HUES64 (cell line): ENCODE measurements at regions not wholly inside any gene's neighbourhood (a gene's known extent, or its start where the extent isn't known, plus 50 kb on each side); places are given as distances from the start of the nearest gene placed in this dataset.

Source experiments
- H3K27ac ChIP-seq: 2 replicates; pipeline ENCODE4 v1.7.0; 2013; ENCODE audit warnings: low read depth, low read length, inconsistent platforms
- H3K27me3 ChIP-seq: 2 replicates; pipeline ENCODE4 v1.6.1; 2013; ENCODE audit warnings: mild to moderate bottlenecking, low read length; ENCODE audit not compliant: insufficient read depth
- H3K36me3 ChIP-seq: 2 replicates; pipeline ENCODE4 v1.6.1; 2013; ENCODE audit warnings: mild to moderate bottlenecking, low read length; ENCODE audit not compliant: insufficient read depth
- H3K4me1 ChIP-seq: 2 replicates; pipeline ENCODE4 v1.6.1; 2013; ENCODE audit warnings: mild to moderate bottlenecking, low read length, moderate library complexity; ENCODE audit not compliant: insufficient read depth
- H3K4me3 ChIP-seq: 2 replicates; pipeline ENCODE4 v1.5.1; 2013; ENCODE audit warnings: mild to moderate bottlenecking, low read length, moderate library complexity
- H3K9ac ChIP-seq: 2 replicates; pipeline ENCODE4 v1.6.1; 2013; ENCODE audit warnings: mild to moderate bottlenecking, low read depth, low read length
- H3K9me3 ChIP-seq: 2 replicates; pipeline ENCODE4 v1.6.1; 2013; ENCODE audit warnings: low read depth, low read length; ENCODE audit not compliant: insufficient read depth
- WGBS: fragments of 150-250, 120-280 bp; methylation state at CpG from one replicate; pipeline ENCODE4 v1.1.7; 2013; ENCODE audit warnings: missing lambda C conversion rate; 5-methylcytosine and 5-hydroxymethylcytosine counted together

GRCh38 chr6:128827675-128828464, 55.1 kb upstream of the LAMA2 start:
- H3K36me3 ChIP-seq = no peaks in the 10 kb centered on the region
- no peak overlapping the region for H3K9ac ChIP-seq
- H3K9me3 ChIP-seq = peaks cover 13% of the 10 kb centered on the region
- no peak overlapping the region for H3K27ac ChIP-seq
- no peaks in the 10 kb centered on the region for H3K27me3 ChIP-seq
- no peaks in the 10 kb centered on the region for H3K4me1 ChIP-seq
- H3K4me3 ChIP-seq = no peak overlapping the region
- 94% methylated on average over 5 of the region's 5 CpGs for WGBS

- WGBS = 94% methylated on average over 3 of the region's 3 CpGs
- H3K27me3 ChIP-seq = no peaks in the 10 kb centered on the region
- no peaks in the 10 kb centered on the region for H3K36me3 ChIP-seq
- no peak overlapping the region for H3K27ac ChIP-seq
- peaks cover 13% of the 10 kb centered on the region for H3K9me3 ChIP-seq
- H3K4me3 ChIP-seq = no peak overlapping the region
- H3K9ac ChIP-seq = no peak overlapping the region
- no peaks in the 10 kb centered on the region for H3K4me1 ChIP-seq
Measured at GRCh38 chr6:128826606-128827005, 56.3 kb upstream of the LAMA2 start.

- no peaks in the 10 kb centered on the region for H3K9me3 ChIP-seq
- H3K27me3 ChIP-seq = no peaks in the 10 kb centered on the region
- 98% methylated on average over 3 of the region's 3 CpGs for WGBS
- H3K4me1 ChIP-seq = no peaks in the 10 kb centered on the region
- no peak overlapping the region for H3K4me3 ChIP-seq
- no peak overlapping the region for H3K27ac ChIP-seq
- no peak overlapping the region for H3K9ac ChIP-seq
- H3K36me3 ChIP-seq = no peaks in the 10 kb centered on the region
Measured at GRCh38 chr6:128822271-128822670, 60.7 kb upstream of the LAMA2 start.

- 95% methylated on average over 2 of the region's 2 CpGs for WGBS
- Histone ChIP-seq H3K9ac (no peak overlapping the region), H3K9me3 (no peaks in the 10 kb centered on the region), H3K36me3 (no peaks in the 10 kb centered on the region), H3K27ac (no peak overlapping the region), H3K27me3 (no peaks in the 10 kb centered on the region), H3K4me1 (no peaks in the 10 kb centered on the region), H3K4me3 (no peak overlapping the region)
Measured at GRCh38 chr6:128821116-128821515, 61.8 kb upstream of the LAMA2 start.

- Histone ChIP-seq H3K9me3 (no peaks in the 10 kb centered on the region), H3K4me1 (no peaks in the 10 kb centered on the region), H3K27me3 (no peaks in the 10 kb centered on the region), H3K36me3 (no peaks in the 10 kb centered on the region), H3K27ac (no peak overlapping the region), H3K9ac (no peak overlapping the region), H3K4me3 (no peak overlapping the region)
Measured at GRCh38 chr6:128808856-128809255, 74.1 kb upstream of the LAMA2 start.

GRCh38 chr6:128807577-128807976, 75.4 kb upstream of the LAMA2 start:
- H3K4me1 ChIP-seq = no peaks in the 10 kb centered on the region
- no peaks in the 10 kb centered on the region for H3K9me3 ChIP-seq
- H3K4me3 ChIP-seq = no peak overlapping the region
- no peaks in the 10 kb centered on the region for H3K36me3 ChIP-seq
- H3K27ac ChIP-seq = no peak overlapping the region
- no peaks in the 10 kb centered on the region for H3K27me3 ChIP-seq
- 13% methylated on average over 2 of the region's 2 CpGs for whole genome bisulfite sequencing
- H3K9ac ChIP-seq = no peak overlapping the region

- no peaks in the 10 kb centered on the region for H3K36me3 ChIP-seq
- H3K27ac ChIP-seq = no peak overlapping the region
- H3K9ac ChIP-seq = no peak overlapping the region
- no peak overlapping the region for H3K4me3 ChIP-seq
- peaks cover 7% of the 10 kb centered on the region; the same call in 1 of the 2 replicates for H3K9me3 ChIP-seq
- no peaks in the 10 kb centered on the region for H3K4me1 ChIP-seq
- 96% methylated on average over 3 of the region's 3 CpGs for WGBS
- H3K27me3 ChIP-seq = no peaks in the 10 kb centered on the region
Measured at GRCh38 chr6:128806261-128806660, 76.7 kb upstream of the LAMA2 start.

- H3K9me3 ChIP-seq = peaks cover 7% of the 10 kb centered on the region; the same call in 1 of the 2 replicates
- no peak overlapping the region for H3K27ac ChIP-seq
- no peaks in the 10 kb centered on the region for H3K4me1 ChIP-seq
- no peak overlapping the region for H3K4me3 ChIP-seq
- H3K9ac ChIP-seq = no peak overlapping the region
- H3K36me3 ChIP-seq = no peaks in the 10 kb centered on the region
- WGBS = 90% methylated on average over 3 of the region's 3 CpGs
- H3K27me3 ChIP-seq = no peaks in the 10 kb centered on the region
Measured at GRCh38 chr6:128803911-128804310, 79.0 kb upstream of the LAMA2 start.

GRCh38 chr6:128801621-128802020, 81.3 kb upstream of the LAMA2 start:
- no peak overlapping the region for H3K9ac ChIP-seq
- no peaks in the 10 kb centered on the region for H3K4me1 ChIP-seq
- no peak overlapping the region for H3K4me3 ChIP-seq
- peaks cover 7% of the 10 kb centered on the region; the same call in 1 of the 2 replicates for H3K9me3 ChIP-seq
- no peak overlapping the region for H3K27ac ChIP-seq
- no peaks in the 10 kb centered on the region for H3K27me3 ChIP-seq
- no peaks in the 10 kb centered on the region for H3K36me3 ChIP-seq

- H3K27ac ChIP-seq = no peak overlapping the region
- no peaks in the 10 kb centered on the region for H3K36me3 ChIP-seq
- H3K4me3 ChIP-seq = no peak overlapping the region
- H3K27me3 ChIP-seq = no peaks in the 10 kb centered on the region
- no peaks in the 10 kb centered on the region for H3K9me3 ChIP-seq
- peaks cover 11% of the 10 kb centered on the region for H3K4me1 ChIP-seq
- 85% methylated on average over 2 of the region's 3 CpGs for WGBS
- no peak overlapping the region for H3K9ac ChIP-seq
Measured at GRCh38 chr6:128784266-128784665, 98.7 kb upstream of the LAMA2 start.

GRCh38 chr6:128768187-128768586, 114.8 kb upstream of the LAMA2 start:
- Histone ChIP-seq H3K9me3 (peaks cover 8% of the 10 kb centered on the region), H3K9ac (no peak overlapping the region), H3K36me3 (0 out of 2 replicates have a peak, but pooled peaks cover 2% of the 10 kb centered on the region), H3K4me3 (no peak overlapping the region), H3K27ac (no peak overlapping the region), H3K4me1 (no peaks in the 10 kb centered on the region), H3K27me3 (no peaks in the 10 kb centered on the region)
- WGBS = 94% methylated on average over 2 of the region's 2 CpGs

- Histone ChIP-seq H3K4me1 (no peaks in the 10 kb centered on the region), H3K9me3 (peaks cover 8% of the 10 kb centered on the region), H3K36me3 (0 out of 2 replicates have a peak, but pooled peaks cover 2% of the 10 kb centered on the region), H3K9ac (no peak overlapping the region), H3K27ac (no peak overlapping the region), H3K4me3 (no peak overlapping the region), H3K27me3 (no peaks in the 10 kb centered on the region)
- WGBS = 93% methylated on average over 1 of the region's 1 CpG
Measured at GRCh38 chr6:128767705-128768104, 115.2 kb upstream of the LAMA2 start.
